ENCODE measurements at regions not wholly inside any gene's neighbourhood (a gene's known extent, or its start where the extent isn't known, plus 50 kb on each side); places are given as distances from the start of the nearest gene placed in this dataset.
"Not testable (repeated sequence)": the region's sequence is repeated elsewhere in the genome, so short reads cannot be mapped to it uniquely, and the experiment has no call there.

GRCh38 chr6:169918954-169919549 lies 167.6 kb downstream of the ERMARD start:
- TF ChIP-seq, protein P1, sequence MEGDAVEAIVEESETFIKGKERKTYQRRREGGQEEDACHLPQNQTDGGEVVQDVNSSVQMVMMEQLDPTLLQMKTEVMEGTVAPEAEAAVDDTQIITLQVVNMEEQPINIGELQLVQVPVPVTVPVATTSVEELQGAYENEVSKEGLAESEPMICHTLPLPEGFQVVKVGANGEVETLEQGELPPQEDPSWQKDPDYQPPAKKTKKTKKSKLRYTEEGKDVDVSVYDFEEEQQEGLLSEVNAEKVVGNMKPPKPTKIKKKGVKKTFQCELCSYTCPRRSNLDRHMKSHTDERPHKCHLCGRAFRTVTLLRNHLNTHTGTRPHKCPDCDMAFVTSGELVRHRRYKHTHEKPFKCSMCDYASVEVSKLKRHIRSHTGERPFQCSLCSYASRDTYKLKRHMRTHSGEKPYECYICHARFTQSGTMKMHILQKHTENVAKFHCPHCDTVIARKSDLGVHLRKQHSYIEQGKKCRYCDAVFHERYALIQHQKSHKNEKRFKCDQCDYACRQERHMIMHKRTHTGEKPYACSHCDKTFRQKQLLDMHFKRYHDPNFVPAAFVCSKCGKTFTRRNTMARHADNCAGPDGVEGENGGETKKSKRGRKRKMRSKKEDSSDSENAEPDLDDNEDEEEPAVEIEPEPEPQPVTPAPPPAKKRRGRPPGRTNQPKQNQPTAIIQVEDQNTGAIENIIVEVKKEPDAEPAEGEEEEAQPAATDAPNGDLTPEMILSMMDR (conservative IDR thresholded peaks at IDR 0.05; ENCODE audit: low read depth, low read length), result no peak
- no peak overlapping the region for H3K4me3 ChIP-seq (ENCODE audit: low read depth, low read length)
- DNase-seq (ENCODE audit: low read depth), result no peak

DNA sequence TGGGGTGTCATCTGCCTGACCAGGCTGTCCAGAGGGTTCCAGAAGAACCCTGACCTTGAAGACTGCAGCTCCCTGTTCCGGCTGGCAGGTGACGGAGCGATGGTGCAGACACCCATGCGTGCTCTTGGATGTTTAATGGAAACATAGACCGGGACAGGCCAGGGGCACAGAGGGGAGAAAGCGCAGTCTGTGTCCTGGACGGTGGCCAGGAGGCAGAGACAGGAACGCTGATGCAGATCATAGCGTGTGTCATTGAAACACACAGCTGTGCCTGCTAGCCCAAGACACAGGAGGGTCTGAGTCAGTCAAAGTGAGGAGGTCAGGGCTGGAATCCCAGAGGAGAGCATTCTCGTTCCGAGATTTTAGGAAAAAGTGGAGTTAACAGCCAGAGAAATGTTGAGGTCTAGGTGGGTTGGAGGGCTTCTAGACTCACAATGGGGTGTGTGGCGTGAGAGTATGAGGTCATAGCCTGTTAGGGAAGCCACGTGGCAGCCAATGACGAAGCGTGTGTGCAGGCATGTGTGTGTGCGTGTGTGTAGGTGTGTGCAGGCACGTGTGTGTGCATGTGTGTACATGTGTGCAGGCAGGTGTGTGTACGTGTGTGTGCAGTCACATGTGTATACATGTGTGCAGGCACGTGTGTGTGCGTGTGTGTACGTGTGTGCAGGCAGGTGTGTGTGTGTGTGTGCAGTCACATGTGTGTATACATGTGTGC lies 167.0 kb downstream of the ERMARD start:
- no peak overlapping the region for H3K4me3 ChIP-seq (ENCODE audit: low read depth, low read length)
- DNase-seq (ENCODE audit: low read depth), result no peak
- TF ChIP-seq, protein P1 (conservative IDR thresholded peaks at IDR 0.05; ENCODE audit: low read depth, low read length), result no peak

- no peak overlapping the region for H3K4me3 ChIP-seq (ENCODE audit: low read depth, low read length)
- DNase-seq (ENCODE audit: low read depth), result no peak
- TF ChIP-seq, protein P1 (conservative IDR thresholded peaks at IDR 0.05; ENCODE audit: low read depth, low read length), result no peak
Observed at GRCh38 chr6:169917153-169917552, 165.7 kb downstream of the ERMARD start.

GRCh38 chr6:169915769-169916550 lies 164.5 kb downstream of the ERMARD start:
- no peak for DNase-seq (ENCODE audit: low read depth)
- H3K4me3 ChIP-seq (ENCODE audit: low read depth, low read length), result no peak overlapping the region
- TF ChIP-seq, protein P1 (conservative IDR thresholded peaks at IDR 0.05; ENCODE audit: low read depth, low read length), result no peak

DNA sequence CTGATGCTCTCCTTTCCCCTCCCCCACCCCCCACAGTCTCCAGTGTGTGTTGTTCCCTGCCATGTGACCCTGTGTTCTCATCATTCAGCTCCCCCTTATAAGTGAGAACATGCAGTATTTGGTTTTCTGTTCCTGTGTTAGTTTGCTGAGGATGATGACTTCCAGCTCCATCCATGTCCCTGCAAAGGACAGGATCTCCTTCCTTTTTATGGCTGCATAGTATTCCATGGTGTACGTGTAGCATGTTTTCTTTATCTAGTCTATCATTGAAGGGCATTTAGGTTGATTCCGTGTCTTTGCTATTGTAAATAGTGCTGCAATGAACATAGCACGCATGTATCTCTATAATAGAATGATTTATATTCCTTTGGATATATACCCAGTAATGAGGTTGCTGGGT lies 162.3 kb downstream of the ERMARD start:
- not testable (repeated sequence) for H3K4me3 ChIP-seq (ENCODE audit: low read depth, low read length); DNase-seq (ENCODE audit: low read depth)

GRCh38 chr6:169913096-169913638 lies 161.7 kb downstream of the ERMARD start:
- DNase-seq (ENCODE audit: low read depth), result no peak
- TF ChIP-seq, protein P1 (conservative IDR thresholded peaks at IDR 0.05; ENCODE audit: low read depth, low read length), result no peak
- H3K4me3 ChIP-seq (ENCODE audit: low read depth, low read length), result no peak overlapping the region

All from epithelial cell of proximal tubule (primary cell).